B cell (primary cell): ENCODE measurements at regions not wholly inside any gene's neighbourhood (a gene's known extent, or its start where the extent isn't known, plus 50 kb on each side); places are given as distances from the start of the nearest gene placed in this dataset.

Experiments used
- ATAC-seq: fragments of 200-7000 bp; cut with Tn5 transposase; one replicate; pipeline ENCODE4 v1.10.0; 2021; ENCODE audit warnings: low read depth, mild to moderate bottlenecking, moderate number of reproducible peaks, moderate library complexity
- CTCF ChIA-PET: fragments of 350-600 bp; sonication (Branson Sonifier 250); formaldehyde crosslinking; loops from one replicate; lab custom pipeline; 2021; ENCODE audit warnings: antibody characterized with exemption, inconsistent platforms; lab: Charles Lee
- POLR2A ChIA-PET: fragments of 350-600 bp; sonication (Branson Sonifier 250); formaldehyde crosslinking; loops from one replicate; lab custom pipeline; 2021; ENCODE audit warnings: antibody characterized with exemption; lab: Charles Lee
- DNase-seq: peaks from one replicate; pipeline ENCODE4 v3.0.0; 2013
- H2AFZ ChIP-seq: 2 replicates; pipeline ENCODE4 v1.6.1; 2012; ENCODE audit warnings: mild to moderate bottlenecking, low read depth, low read length; ENCODE audit not compliant: insufficient read depth, poor library complexity, severe bottlenecking
- H3K27ac ChIP-seq, 2 donors: 1 replicate in 1 of 2; 2 replicates in 1 of 2; pipeline ENCODE4 v1.5.1; 2012 to 2013; ENCODE audit warnings: low read length in 2 of 2, mild to moderate bottlenecking in 2 of 2, moderate library complexity in 1 of 2
- H3K27me3 ChIP-seq, 4 experiments: fragments of 200-600 bp in 1 of 4; sonication (generic) in 1 of 4; replicated peaks in 1 of 4; 1 replicate in 2 of 4; 2 replicates in 2 of 4; pipeline versions ENCODE4 v1.6.1 to v1.7.0; 2013 to 2016; ENCODE audit warnings: low read length in 3 of 4, mild to moderate bottlenecking in 2 of 4, mixed read lengths in 1 of 4, moderate library complexity in 1 of 4; ENCODE audit not compliant: insufficient read depth in 4 of 4, control insufficient read depth in 3 of 4; ENCODE audit errors: control extremely low read depth in 1 of 4
- H3K36me3 ChIP-seq, 2 experiments: replicated peaks in 1 of 2; 1 replicate in 1 of 2; 2 replicates in 1 of 2; pipeline versions ENCODE4 v1.6.1 to v1.7.1; 2013; ENCODE audit warnings: low read length in 1 of 2; ENCODE audit not compliant: insufficient read depth in 2 of 2, control insufficient read depth in 1 of 2; ENCODE audit errors: control extremely low read depth in 1 of 2, extremely low read depth in 1 of 2
- H3K4me1 ChIP-seq, 2 donors: fragments of 200-600 bp in 1 of 2; sonication (generic) in 1 of 2; 1 replicate in 1 of 2; 2 replicates in 1 of 2; pipeline versions ENCODE4 v1.5.1 to v1.6.1; 2013 to 2017; ENCODE audit warnings: low read length in 2 of 2; ENCODE audit not compliant: control insufficient read depth in 2 of 2, insufficient read depth in 2 of 2
- H3K4me2 ChIP-seq: replicated peaks from 2 replicates; pipeline ENCODE3; 2012; ENCODE audit warnings: mild to moderate bottlenecking, low read depth, low read length; ENCODE audit not compliant: poor library complexity, severe bottlenecking
- H3K4me3 ChIP-seq, 5 experiments: fragments of 200-600 bp in 1 of 5; sonication (generic) in 1 of 5; 1 replicate in 3 of 5; 2 replicates in 2 of 5; pipeline versions ENCODE4 v1.5.1 to v1.7.0; 2011 to 2016; ENCODE audit warnings: low read length in 4 of 5, mild to moderate bottlenecking in 4 of 5, low read depth in 2 of 5, control low read depth in 1 of 5, moderate library complexity in 1 of 5; ENCODE audit not compliant: insufficient read depth in 1 of 5; ENCODE audit errors: control extremely low read depth in 1 of 5, extremely low read depth in 1 of 5
- H3K79me2 ChIP-seq: fragments of 200-600 bp; sonication (generic); one replicate; pipeline ENCODE4 v1.6.0; 2016; ENCODE audit warnings: low read length; ENCODE audit not compliant: control insufficient read depth, insufficient read depth
- H3K9ac ChIP-seq: fragments of 200-600 bp; sonication (generic); 2 replicates; pipeline ENCODE4 v1.6.1; 2017; ENCODE audit warnings: mild to moderate bottlenecking, low read length, moderate library complexity
- H3K9me3 ChIP-seq, 3 donors: one replicate each; pipeline versions ENCODE4 v1.6.1 to v1.7.1; 2013; ENCODE audit warnings: low read length in 2 of 3; ENCODE audit not compliant: control insufficient read depth in 2 of 3, insufficient read depth in 1 of 3; ENCODE audit errors: control extremely low read depth in 1 of 3
- H4K20me1 ChIP-seq: 2 replicates; pipeline ENCODE4 v1.6.0; 2012; ENCODE audit warnings: mild to moderate bottlenecking, low read length; ENCODE audit not compliant: insufficient read depth, control insufficient read depth, poor library complexity, severe bottlenecking
- H3K27ac Mint-ChIP-seq: one replicate; pipeline ENCODE4 v1.8.0; 2021; ENCODE audit warnings: mixed read lengths
- H3K27me3 Mint-ChIP-seq: one replicate; pipeline ENCODE4 v1.8.0; 2021; ENCODE audit warnings: mixed read lengths
- H3K4me1 Mint-ChIP-seq: one replicate; pipeline ENCODE4 v1.8.0; 2021; ENCODE audit warnings: mixed read lengths
- H3K4me3 Mint-ChIP-seq: one replicate; pipeline ENCODE4 v1.8.0; 2021; ENCODE audit warnings: mixed read lengths
- H3K9me3 Mint-ChIP-seq: one replicate; pipeline ENCODE4 v1.8.0; 2022; ENCODE audit warnings: mixed read lengths; ENCODE audit not compliant: insufficient read depth
- EZH2 ChIP-seq: IDR thresholded peaks from 2 replicates; pipeline ENCODE4 v1.6.1; 2012; ENCODE audit warnings: borderline replicate concordance, low read depth, mild to moderate bottlenecking, moderate library complexity, low read length; ENCODE audit not compliant: insufficient read depth, poor library complexity, severe bottlenecking
- WGBS: methylation state at CpG from one replicate; pipeline ENCODE4 v1.1.5; 2013; ENCODE audit warnings: missing lambda C conversion rate; ENCODE audit not compliant: insufficient coverage; 5-methylcytosine and 5-hydroxymethylcytosine counted together
- intact Hi-C: fragments of 100-400 bp; cut with micrococcal nuclease; formaldehyde crosslinking; loops from one replicate; pipeline ENCODE4 v1.10.0; 2022
- TF ChIP-seq, protein P1 (sequence below): fragments of 200-600 bp; IDR thresholded peaks from one replicate; pipeline ENCODE4 v1.8.0; 2022; ENCODE audit warnings: antibody characterized with exemption, mild to moderate bottlenecking

DNA sequence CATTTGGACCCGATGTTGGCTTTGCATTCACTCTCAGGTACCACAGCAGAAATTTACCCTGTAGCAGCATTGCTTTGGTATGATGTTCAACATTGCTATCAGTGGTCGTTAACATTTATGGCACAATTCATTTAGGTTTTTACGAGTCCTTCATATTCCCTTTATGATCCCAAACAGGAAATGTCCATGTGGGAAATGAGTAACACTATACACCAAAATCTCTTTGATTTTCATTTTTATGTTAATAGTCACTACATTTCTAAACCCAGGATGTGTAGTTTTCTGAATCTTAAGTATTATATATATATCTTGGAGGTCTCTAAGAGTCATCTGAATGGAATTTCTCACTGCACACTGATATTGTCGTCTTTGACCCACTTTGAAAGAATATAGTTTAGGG is 78.5 kb upstream of the RBMS3 start:
- no peak overlapping the region for H3K4me3 ChIP-seq
- ATAC-seq, result no peak
- no peak overlapping the region for H3K9ac ChIP-seq
- H4K20me1 ChIP-seq, result no peaks in the 10 kb centered on the region
- H3K79me2 ChIP-seq, result no peaks in the 10 kb centered on the region
- no peaks in the 10 kb centered on the region for H3K27me3 Mint-ChIP-seq
- H3K27ac Mint-ChIP-seq, result no peak overlapping the region
- TF ChIP-seq, protein P1, sequence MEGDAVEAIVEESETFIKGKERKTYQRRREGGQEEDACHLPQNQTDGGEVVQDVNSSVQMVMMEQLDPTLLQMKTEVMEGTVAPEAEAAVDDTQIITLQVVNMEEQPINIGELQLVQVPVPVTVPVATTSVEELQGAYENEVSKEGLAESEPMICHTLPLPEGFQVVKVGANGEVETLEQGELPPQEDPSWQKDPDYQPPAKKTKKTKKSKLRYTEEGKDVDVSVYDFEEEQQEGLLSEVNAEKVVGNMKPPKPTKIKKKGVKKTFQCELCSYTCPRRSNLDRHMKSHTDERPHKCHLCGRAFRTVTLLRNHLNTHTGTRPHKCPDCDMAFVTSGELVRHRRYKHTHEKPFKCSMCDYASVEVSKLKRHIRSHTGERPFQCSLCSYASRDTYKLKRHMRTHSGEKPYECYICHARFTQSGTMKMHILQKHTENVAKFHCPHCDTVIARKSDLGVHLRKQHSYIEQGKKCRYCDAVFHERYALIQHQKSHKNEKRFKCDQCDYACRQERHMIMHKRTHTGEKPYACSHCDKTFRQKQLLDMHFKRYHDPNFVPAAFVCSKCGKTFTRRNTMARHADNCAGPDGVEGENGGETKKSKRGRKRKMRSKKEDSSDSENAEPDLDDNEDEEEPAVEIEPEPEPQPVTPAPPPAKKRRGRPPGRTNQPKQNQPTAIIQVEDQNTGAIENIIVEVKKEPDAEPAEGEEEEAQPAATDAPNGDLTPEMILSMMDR, result no peak
- TF ChIP-seq EZH2, result no peak
- no peak overlapping the region for H3K4me2 ChIP-seq
- ChIA-PET POLR2A (no interaction called here), CTCF (no interaction called here)
- H3K9me3 Mint-ChIP-seq, result no peaks in the 10 kb centered on the region
- no peak overlapping the region for H3K27ac ChIP-seq
- no peak for DNase-seq
- intact Hi-C loops, result no loop called here
- no peak overlapping the region for H2AFZ ChIP-seq
- H3K9me3 ChIP-seq, result no peaks in the 10 kb centered on the region
- WGBS, result 100% methylated on average over 1 of the region's 4 CpGs
- H3K36me3 ChIP-seq, result no peaks in the 10 kb centered on the region
- H3K27me3 ChIP-seq, result no peaks in the 10 kb centered on the region
- no peaks in the 10 kb centered on the region for H3K4me1 Mint-ChIP-seq
- H3K4me1 ChIP-seq, result no peaks in the 10 kb centered on the region
- H3K4me3 Mint-ChIP-seq, result no peak overlapping the region

DNA sequence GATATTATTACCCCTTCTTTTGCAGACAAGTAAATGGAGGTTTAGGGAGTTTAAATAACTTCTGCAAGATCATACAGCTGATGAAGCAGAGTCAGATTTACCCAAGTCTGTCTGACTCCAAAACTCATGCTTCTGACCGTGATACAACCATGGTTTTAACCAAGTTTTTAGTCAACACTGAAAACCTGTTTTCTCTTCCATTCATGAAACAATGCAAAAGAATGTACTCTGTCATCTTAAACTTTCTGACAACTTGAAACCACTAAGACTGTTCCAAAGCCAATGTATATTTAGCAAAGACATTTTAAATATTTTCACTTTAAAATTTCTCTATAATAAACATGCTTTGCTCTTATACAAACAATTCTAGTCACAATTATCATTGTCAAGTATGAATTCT is 77.0 kb upstream of the RBMS3 start:
- no peaks in the 10 kb centered on the region for H3K4me1 Mint-ChIP-seq
- no peak overlapping the region for H3K4me2 ChIP-seq
- H4K20me1 ChIP-seq, result no peaks in the 10 kb centered on the region
- no peak overlapping the region for H3K4me3 Mint-ChIP-seq
- H3K79me2 ChIP-seq, result no peaks in the 10 kb centered on the region
- H3K27me3 ChIP-seq, result no peaks in the 10 kb centered on the region
- no peaks in the 10 kb centered on the region for H3K9me3 ChIP-seq
- H3K9me3 Mint-ChIP-seq, result no peaks in the 10 kb centered on the region
- no CpG with 5 or more reads among the region's 1 CpG for WGBS
- ATAC-seq, result no peak
- DNase-seq, result no peak
- no peak overlapping the region for H3K9ac ChIP-seq
- H3K27ac Mint-ChIP-seq, result no peak overlapping the region
- no peak overlapping the region for H3K27ac ChIP-seq
- H3K4me3 ChIP-seq, result no peak overlapping the region
- intact Hi-C loops, result no loop called here
- H3K4me1 ChIP-seq, result no peaks in the 10 kb centered on the region
- no peaks in the 10 kb centered on the region for H3K27me3 Mint-ChIP-seq
- H2AFZ ChIP-seq, result no peak overlapping the region
- TF ChIP-seq, protein P1, result no peak
- no peak for TF ChIP-seq EZH2
- no peaks in the 10 kb centered on the region for H3K36me3 ChIP-seq
- ChIA-PET POLR2A (no interaction called here), CTCF (no interaction called here)
